NCI-H1436 treated with DMSO at 0.1 percent for 48 hours (cell line): ENCODE measurements at regions not wholly inside any gene's neighbourhood (a gene's known extent, or its start where the extent isn't known, plus 50 kb on each side); places are given as distances from the start of the nearest gene placed in this dataset.

Source experiments
- DNase-seq: peaks from one replicate; lab custom pipeline; 2025; lab: John Stamatoyannopoulos, UW

DNA sequence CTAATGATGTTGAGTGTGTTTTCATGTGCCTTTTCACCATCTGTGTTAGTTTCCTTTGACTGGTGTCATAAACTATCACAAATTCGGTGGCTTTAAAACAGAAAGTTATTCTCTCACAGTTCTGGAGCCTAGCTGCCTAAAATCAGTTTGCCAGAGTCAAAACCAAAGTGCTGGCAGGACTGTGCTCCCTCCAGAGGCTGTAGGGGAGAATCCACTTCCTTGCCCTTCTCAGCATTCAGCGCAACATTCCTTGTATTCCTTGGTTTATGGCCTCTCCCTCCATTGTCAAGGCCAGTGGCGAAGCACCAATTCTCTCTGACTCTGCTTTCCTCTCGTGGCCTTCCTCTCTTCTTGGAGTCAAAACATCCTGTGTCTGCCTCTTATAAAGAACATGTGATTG is 174.2 kb upstream of the PDE3A start:
- no peak for DNase-seq

DNA sequence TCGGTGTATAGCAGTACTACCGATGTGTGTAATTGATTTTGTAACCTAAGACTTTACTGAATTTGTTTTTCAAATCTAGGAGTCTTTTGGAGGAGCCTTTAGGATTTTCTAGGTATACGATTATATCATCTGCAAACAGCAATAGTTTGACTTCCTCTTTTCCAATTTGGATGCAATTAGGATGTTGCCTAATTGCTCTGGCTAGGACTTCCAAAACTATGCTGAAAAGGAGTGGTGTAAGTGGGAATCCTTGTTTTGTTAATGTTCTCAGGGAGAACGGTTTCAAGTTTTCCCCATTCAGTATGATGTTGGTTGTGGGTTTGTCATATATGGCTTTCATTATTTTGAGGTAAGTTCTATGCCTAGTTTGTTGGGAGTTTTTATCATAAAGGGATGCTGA is 171.6 kb upstream of the PDE3A start:
- no peak for DNase-seq

DNA sequence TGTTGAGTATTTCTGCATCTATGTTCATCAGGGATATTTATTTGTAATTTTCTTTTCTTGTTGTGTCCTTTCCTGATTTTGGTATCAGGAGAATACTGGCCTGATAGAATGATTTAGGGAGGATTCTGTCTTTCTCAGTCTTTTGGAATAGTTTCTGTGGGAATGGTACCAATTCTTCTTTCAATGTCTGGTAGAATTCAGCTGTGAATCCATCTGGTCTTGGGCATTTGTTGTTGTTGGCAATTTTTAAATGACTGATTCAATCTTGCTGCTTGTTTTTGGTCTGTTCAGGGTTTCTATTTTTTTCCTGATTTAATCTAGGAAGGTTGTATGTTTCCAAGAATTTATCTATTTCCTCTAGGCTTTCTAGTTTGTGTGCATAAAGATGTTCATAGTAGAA is 170.9 kb upstream of the PDE3A start:
- DNase-seq, result no peak

DNA sequence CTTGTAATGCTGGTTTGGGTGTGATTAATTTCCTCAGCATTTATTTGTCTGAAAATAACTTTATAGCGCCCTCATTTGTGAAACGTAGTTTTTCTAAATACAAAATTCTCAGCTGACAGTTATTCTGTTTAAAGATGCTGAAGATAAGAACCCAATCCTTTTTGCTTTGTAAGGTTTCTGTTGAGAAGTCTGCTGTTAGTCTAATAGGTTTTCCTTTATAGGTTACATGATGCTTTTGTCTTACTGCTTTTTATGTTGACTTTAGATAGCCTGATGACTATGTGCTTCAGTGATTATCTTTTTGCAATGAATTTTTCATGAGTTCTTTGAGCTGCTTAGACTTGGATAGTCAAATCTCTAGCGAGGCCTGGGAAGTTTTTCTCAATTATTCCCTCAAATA is 168.6 kb upstream of the PDE3A start:
- no peak for DNase-seq

DNA sequence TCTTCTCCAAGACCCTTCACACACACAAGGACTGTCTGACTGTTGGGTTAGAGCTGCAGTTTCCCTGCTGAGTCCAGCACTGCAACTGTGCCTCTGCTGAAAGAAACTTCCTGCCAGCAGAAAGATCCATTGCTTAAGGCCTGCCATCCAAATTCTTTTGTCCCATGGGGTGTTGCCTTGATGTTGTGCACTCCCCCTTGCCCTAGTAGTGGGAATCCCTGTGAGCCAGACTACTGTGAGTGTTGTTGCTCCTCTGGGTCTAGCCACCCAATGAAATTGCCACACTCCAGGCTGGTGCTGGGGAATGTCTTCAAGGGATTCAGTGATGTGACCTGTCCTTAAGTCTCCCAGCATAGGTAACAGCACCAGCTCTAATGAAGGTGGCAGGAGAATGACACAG is 166.6 kb upstream of the PDE3A start:
- no peak for DNase-seq

DNA sequence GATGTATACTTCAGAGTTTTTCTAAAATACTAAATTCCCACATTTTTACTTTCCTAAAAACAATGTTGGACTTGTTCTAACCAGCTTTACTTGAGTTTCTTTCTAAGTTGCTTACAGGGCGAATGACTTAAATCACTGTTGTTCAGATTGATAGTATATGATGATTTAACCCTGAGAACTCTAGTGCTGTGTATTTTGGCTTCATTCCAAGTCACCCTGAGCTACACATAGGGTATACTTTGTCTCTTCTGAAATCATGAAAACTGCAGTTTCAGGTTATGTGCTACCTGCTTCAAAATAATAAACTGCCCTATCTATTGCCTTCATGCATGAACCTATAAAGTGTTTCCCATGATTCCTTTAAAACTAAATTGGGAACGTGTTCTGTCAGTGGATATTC is 162.5 kb upstream of the PDE3A start:
- no peak for DNase-seq

DNA sequence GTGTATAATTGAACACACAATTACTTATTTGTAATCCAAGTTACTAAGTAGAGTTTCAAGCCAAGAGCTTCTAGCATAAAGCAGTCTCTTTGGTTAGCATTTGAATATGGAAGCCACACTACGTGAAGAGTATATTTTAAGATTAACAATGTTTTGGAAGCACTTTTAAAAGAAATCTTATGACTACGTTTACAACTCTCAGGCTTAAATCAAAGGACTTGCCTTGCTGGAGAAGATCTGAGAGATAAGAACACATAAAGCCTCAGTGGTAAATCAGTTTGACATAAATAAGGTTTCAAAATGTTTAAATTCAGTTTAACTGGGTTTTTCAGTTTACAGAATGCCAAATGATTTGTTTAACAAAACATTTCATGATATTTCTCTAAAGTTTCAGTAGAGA is 161.9 kb upstream of the PDE3A start:
- DNase-seq, result no peak

DNA sequence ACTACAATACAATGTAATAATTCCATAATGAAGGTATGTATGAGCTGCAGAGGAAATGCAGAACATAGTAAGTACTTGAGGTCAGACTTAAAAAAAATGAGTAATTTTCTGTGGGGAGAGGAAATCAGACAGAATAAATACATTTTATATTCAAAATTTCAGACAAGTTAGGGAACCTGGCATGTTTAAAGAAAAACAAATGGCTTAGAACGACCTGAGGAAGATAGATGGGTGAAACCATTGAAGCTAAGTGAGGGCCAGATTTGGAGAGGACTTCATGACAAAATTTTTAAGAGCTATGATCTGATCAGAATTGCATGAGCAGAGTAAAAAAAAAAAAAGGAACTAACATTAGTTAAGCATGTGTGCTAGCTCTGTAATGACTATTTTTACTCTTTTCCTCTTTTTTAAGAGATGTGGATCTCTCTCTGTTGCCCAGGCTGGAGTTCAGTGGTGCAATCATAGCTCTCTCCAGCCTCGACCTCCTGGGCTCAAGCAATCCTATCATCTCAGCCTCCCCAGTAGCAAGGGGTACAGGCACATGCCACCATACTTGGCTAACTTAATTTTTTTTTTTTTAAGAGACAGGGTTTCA is 157.6 kb upstream of the PDE3A start:
- DNase-seq, result no peak

DNA sequence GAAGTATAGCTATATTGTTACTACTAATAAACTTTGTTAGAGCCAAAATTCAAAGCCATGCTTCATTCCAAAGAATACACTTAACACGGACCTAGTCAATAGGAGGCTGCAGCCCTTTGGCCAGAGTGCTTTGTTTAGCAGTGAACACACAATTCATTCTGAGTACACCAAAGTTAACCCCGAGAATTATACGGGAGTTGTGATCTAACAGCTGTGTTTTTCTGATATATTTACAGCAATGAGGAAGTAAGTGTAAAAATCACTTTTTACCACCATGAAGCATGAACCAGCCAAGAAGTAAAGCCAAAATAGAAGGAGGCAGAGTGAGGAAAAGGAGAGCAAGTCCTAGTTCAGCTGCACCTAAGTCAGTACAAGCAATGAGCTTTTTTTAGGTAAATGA is 156.8 kb upstream of the PDE3A start:
- DNase-seq, result no peak

DNA sequence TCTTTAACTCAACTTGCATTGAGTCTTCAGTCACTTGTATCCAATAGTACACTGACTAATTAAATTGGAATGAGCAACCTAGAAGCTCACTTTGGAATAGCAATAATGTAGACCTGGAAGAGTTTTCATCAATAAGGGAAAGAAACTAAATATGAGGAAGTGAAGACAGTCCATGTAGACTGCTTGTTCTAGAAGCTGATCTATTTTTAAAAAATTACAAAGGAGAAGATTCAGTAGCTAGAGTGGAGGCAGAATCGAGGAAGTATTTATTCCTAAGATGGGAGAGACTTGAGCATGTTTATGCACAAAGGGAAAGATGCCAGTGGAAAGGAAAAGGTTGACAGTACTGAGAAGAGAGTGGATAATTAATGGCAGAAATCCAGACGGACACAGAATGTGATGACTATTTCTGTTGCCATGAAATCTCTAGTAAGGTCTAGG is 156.3 kb upstream of the PDE3A start:
- DNase-seq, result no peak

DNA sequence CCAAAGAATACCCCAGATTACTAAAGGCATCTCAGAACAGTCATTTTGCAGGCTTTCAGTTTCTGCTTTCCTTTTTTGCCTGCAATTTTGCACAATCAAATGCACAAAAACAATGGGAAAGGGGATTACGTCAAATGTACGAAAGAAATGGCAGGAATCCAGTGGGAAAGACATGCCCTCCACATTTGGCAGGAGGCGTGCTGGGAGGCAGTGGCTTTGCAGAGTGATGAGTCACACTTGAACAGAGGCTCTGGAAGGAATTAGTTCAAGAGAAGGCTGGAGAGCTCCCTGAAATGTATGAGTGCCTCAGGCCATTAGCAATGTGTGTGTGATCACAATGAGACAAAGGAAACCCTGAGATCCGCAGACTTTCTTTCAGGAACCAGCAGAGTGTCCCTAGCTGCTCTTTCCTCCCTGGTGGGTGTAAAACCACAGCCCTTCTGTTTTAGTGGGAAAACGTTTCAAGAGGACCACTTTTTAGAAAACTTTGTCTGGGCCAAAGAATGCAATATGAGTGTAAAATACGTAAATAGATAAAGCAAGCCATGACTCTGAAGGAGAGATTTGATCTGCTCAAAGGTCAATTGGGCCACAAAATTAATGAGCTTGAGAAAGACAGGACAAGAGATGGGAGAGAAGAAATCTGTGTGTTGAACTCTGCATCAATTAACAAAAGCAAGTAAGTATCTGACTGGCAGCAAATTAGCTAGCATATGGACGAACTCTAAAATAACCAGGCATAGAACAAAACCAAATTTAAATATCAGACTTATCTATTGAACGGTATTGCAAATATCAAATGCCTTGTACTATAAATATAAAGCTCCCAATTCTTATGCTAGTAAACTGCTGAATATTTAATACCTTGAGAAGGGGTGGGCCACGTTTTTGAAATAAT is 155.4 kb upstream of the PDE3A start:
- DNase-seq, result peak; percentile 27

DNA sequence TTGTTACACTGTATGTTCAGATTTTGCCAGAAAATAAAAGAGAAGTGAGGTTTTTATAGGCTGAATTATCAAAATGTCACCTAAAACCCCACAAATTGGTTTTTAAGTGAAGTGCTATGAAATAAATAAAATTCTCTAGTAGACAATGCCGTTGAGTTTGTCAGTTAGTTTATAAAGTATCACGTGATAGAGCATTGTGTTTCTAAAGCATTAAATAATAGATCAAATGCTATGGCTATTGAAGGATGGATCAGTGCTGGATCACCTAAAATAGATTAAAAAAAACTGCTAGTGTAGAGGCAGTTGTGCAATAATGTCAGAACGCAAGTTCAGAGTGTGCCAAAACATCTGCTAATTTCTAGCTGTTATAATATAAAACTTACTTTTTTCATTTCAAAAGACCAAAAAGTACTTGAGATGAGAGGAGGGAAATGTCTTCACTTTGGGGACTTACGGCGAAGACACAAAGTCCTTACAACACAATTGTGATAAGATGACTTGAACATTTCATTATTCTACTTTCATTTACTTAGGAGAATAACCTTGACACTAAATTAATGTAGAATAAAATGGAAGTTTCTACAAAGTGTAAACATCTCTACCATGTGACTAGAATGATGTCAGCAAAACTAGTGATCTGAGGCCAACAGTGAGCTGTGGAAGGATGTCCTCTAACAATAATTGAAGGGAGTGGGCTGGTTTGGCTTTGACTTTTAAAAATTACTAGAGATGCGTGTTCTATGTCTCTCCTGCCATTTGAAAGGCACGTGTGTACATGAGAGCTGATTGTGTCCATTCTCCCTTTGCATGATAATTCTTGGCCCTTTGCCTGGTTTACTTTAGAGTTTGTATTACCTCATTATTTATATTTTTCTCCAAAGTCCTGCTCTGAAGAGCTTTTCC is 154.4 kb upstream of the PDE3A start:
- DNase-seq, result no peak

DNA sequence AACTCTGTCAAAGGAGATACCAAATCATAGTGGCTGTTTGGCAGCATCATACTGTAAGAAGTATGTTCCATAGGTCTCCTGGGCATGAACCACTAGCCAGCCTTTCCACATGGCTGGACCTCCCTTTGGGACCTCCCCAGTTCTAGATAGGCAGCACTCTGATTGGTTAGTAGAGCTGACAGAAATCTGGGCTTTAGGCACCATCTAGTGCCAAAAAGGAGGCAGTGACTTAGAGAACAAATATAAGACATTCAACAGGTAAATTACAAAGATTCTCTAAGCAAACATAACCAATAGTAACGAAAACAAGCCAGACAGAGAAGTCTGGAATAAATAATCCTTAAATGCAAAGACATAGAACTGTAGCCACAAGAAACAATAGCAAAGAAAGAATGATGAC is 148.0 kb upstream of the PDE3A start:
- DNase-seq, result no peak

DNA sequence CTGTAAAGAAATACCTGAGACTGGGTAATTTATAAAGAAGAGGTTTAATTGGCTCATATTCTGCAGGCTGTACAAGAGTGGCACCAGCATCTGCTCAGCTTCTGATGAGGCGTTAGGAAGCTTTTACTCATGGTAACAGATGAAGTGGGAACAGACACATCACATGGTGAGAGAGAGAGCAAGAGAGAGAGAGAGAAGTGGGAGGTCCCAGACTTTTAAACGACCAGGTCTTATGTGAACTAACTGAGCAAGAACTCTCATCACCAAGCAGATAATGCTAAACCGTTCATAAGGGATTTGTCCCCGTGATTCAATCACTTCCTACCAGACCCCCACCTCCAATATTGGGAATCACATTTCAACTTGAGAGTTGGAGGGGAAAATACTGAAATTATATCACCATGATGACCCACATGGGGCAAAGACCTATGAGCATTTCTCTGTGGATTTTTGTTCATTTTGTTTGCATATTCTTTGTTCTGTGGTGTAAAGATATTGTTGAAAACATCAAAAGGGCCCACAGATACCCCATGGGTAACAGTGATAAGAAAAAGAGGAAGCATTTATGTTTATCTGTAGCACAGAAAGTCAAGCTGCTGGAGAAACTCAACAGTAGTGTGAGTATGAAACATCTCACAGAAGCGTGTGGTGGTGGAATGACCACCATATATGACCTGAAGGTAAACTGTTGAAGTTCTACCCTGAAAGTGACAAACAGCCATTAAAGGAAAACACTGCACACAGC is 135.2 kb upstream of the PDE3A start:
- DNase-seq, result no peak

DNA sequence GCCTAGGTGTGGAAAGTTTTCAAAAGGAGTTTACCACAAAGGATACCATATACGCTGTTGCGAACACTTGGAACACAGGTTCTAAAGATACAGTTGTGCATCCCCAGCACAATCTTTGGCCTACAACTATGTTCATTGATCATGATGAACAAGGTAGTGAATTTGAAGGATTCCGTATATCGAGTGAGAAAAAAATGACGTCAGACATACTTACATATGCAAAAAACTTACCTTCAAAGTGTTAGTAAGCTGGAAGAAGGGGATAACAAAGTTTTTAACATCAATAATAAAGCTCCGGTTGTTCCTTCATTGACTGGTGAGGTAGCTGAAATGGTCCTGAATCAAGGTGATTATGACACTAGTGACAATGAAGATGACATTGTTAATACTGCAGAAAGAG is 133.9 kb upstream of the PDE3A start:
- no peak for DNase-seq

DNA sequence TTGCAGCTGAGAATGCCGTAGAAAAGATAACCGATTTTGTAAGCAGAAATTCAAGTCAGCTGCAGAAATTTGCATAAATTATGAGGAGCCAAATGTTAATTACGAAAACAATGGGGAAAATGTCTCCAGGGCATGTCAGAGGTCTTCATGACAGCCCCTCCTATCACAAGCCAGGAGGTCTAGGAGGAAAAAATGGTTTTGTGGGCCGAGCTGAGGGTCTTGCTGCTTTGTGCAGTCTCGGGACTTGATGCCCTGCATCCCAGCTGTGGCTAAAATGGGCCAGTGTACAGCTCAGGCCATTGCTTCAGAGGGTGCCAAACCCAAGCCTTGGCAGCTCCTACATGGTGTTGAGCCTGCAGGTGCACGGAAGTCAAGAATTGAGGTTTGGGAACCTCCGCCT is 131.2 kb upstream of the PDE3A start:
- no peak for DNase-seq

DNA sequence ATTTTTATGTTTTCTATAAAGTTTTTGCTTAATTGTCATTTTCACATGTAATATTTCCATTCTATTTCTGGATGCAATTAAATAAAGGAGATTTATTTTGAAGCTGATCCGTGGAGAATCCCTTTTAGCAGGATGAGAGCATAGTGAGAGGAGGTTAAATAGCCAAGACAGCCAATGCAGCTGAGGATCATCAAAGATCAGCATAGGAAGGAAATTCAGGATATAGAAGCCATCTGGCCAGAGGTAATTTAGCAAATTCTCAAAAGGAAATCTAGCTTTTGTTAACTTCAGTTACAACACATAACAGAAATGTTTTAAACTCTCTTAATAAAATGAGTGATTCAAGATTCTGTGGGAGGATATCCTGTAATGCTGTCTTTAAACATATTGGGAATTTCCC is 122.8 kb upstream of the PDE3A start:
- no peak for DNase-seq

DNA sequence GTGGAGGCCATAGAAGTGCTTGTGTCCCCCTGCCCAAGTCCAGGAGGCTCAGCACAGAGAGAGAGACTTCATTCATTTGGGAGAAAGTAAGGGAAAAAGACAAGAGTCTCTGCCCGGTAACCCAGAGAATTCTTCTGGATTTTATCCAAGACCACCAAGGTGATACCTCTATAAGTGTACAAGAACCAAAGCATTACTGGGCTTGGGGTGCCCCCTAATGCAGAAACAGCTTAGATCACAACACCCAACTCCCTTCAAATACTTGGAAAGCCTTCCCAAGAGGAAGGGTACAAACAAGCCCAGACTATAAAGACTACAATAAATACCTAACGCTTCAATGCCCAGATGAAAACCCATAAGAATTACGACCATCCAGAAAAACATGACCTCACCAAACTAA is 119.7 kb upstream of the PDE3A start:
- DNase-seq, result no peak

DNA sequence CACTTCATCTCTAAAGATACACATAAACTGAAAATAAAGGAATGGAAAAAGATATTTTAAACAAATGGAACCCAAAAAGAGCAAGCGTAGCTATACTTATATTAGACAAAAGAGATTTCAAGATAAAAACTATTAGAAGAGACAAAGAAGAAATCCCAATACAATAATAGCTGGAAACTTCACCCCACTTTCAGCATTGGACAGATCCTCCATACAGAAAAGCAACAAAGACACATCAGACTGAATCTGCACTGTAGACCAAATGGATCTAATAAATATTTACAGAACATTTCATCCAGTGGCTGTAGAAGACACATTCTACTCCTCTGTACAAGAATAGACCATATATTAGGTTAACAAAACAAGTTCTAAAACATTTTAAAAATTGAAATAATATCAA is 117.6 kb upstream of the PDE3A start:
- DNase-seq, result no peak

DNA sequence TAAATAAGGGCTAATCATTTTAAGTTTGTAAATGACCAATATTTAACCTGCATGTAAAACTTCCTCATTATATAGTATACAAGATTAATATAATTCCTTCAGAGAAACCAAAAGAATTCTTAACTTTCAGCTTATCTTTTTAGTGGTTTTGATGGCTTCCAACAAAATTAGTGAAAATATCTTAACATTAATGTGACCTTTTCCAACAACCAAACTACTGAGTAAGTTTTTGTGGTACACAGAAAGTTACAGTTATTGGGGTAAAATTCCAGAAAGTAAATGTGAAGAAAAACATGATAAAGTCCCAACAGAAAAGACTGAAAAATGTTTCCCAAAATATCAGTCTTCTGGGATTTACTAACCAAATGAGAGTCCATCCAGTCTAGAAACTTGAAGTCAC is 111.0 kb upstream of the PDE3A start:
- DNase-seq, result no peak

DNA sequence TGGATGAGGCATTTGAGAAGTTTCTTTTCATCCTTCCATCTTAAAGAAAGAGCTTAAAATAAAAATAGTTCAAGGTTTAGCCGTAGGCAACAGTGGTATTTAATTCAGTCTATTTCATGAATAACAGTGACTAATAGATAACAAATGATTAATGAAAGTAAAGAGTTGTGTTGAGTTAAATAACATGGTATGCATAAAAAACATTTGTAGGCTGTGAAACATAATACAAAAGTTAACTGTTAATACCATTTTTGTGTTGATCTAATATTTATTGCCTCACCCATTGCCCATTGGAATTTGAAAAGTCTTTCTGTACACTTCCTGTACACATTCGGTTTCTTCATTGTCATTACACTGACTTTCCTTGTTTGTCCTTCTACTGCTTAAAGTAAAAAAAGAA is 108.6 kb upstream of the PDE3A start:
- DNase-seq, result no peak

DNA sequence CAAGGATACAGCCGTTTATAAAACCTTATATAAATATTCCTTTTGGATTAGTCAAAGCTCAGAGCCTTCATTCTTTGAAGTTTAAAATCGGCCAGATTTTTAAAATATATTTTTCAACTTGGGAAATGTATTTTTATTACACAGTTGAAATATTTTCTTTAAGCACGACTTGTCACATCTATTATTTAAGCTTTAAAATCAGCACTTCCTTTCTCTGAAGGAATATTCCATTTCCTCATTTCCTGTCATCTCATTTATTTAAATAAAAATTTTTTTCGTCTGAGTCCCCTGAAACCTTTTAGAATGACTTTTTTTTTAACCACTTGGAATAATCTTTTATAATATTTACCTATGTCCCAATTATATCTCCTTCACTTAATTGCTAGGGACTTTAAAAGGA is 107.5 kb upstream of the PDE3A start:
- peak; percentile 4 for DNase-seq
